ENCODE measurements at regions not wholly inside any gene's neighbourhood (a gene's known extent, or its start where the extent isn't known, plus 50 kb on each side); places are given as distances from the start of the nearest gene placed in this dataset.

GRCh38 chr7:33760146-33760545, 145.2 kb upstream of the BMPER start:
- TF ChIP-seq, protein P1, sequence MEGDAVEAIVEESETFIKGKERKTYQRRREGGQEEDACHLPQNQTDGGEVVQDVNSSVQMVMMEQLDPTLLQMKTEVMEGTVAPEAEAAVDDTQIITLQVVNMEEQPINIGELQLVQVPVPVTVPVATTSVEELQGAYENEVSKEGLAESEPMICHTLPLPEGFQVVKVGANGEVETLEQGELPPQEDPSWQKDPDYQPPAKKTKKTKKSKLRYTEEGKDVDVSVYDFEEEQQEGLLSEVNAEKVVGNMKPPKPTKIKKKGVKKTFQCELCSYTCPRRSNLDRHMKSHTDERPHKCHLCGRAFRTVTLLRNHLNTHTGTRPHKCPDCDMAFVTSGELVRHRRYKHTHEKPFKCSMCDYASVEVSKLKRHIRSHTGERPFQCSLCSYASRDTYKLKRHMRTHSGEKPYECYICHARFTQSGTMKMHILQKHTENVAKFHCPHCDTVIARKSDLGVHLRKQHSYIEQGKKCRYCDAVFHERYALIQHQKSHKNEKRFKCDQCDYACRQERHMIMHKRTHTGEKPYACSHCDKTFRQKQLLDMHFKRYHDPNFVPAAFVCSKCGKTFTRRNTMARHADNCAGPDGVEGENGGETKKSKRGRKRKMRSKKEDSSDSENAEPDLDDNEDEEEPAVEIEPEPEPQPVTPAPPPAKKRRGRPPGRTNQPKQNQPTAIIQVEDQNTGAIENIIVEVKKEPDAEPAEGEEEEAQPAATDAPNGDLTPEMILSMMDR (IDR thresholded peaks at IDR 0.05): no peak
- intact Hi-C loops (cut with DNase I): no loop called here

GRCh38 chr7:33760834-33761233, 144.5 kb upstream of the BMPER start:
- Histone ChIP-seq H3K27me3 (no peaks in the 10 kb centered on the region), H3K4me1 (peaks cover 3 to 5% of the 10 kb centered on the region in 2 donors), H3K4me3 (no peak overlapping the region), H3K27ac (no peak overlapping the region), H3K9me3 (no peaks in the 10 kb centered on the region), H3K36me3 (no peaks in the 10 kb centered on the region)
- intact Hi-C loops (cut with DNase I): no loop called here
- no peak for DNase-seq (ENCODE audit: low spot score in 2 of 2)
- TF ChIP-seq, protein P1 (IDR thresholded peaks at IDR 0.05): no peak

More at GRCh38 chr7:33760146-33760545, 145.2 kb upstream of the BMPER start:
- H3K4me1 ChIP-seq: peaks cover 3 to 5% of the 10 kb centered on the region in 2 donors
- H3K9me3 ChIP-seq: no peaks in the 10 kb centered on the region
- H3K36me3 ChIP-seq: no peaks in the 10 kb centered on the region
- DNase-seq (ENCODE audit: low spot score in 2 of 2): no peak
- no peak overlapping the region for H3K4me3 ChIP-seq
- no peaks in the 10 kb centered on the region for H3K27me3 ChIP-seq
- no peak overlapping the region for H3K27ac ChIP-seq

- Histone ChIP-seq H3K4me3 (no peak overlapping the region), H3K27me3 (no peaks in the 10 kb centered on the region), H3K36me3 (no peaks in the 10 kb centered on the region), H3K4me1 (peaks cover 3 to 5% of the 10 kb centered on the region in 2 donors), H3K27ac (no peak overlapping the region), H3K9me3 (no peaks in the 10 kb centered on the region)
- DNase-seq (ENCODE audit: low spot score in 2 of 2): no peak
- intact Hi-C loops (cut with DNase I): no loop called here
- TF ChIP-seq, protein P1 (IDR thresholded peaks at IDR 0.05): no peak
Measured at GRCh38 chr7:33761449-33762080, 143.8 kb upstream of the BMPER start.

- DNase-seq (ENCODE audit: low spot score in 2 of 2): no peak
- Histone ChIP-seq H3K36me3 (no peaks in the 10 kb centered on the region), H3K9me3 (no peaks in the 10 kb centered on the region), H3K27ac (no peak overlapping the region), H3K4me1 (peaks cover under 1 to 5% of the 10 kb centered on the region in 2 donors), H3K4me3 (no peak overlapping the region), H3K27me3 (no peaks in the 10 kb centered on the region)
- intact Hi-C loops (cut with DNase I): no loop called here
- TF ChIP-seq, protein P1 (IDR thresholded peaks at IDR 0.05): no peak
Measured at GRCh38 chr7:33762151-33762910, 143.0 kb upstream of the BMPER start.

DNA sequence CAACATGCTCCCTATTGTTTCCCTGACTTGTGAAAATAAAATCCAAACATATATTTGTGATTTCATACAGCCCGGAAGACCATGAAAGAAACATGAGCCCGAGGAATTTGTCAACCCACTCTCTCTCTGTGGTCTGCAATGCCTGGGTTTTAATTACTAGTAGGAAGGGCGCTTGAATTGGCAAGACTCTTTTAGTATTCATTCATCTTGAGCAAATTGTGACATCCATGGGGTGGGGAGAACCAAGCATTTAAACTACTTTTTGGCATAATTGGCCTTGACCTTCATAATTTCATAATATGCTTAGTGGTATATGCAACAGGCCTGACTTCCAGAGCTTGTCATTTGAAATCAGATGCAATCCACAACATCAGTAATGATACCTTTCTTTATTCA, 142.4 kb upstream of the BMPER start:
- TF ChIP-seq, protein P1 (IDR thresholded peaks at IDR 0.05): no peak
- intact Hi-C loops (cut with DNase I): no loop called here

More for the DNA sequence above, 142.4 kb upstream of the BMPER start:
- H3K36me3 ChIP-seq: no peaks in the 10 kb centered on the region
- H3K9me3 ChIP-seq: no peaks in the 10 kb centered on the region
- H3K4me3 ChIP-seq: no peak overlapping the region
- no peak overlapping the region for H3K27ac ChIP-seq
- no peaks in the 10 kb centered on the region for H3K27me3 ChIP-seq
- H3K4me1 ChIP-seq: peaks cover 0 to 5% of the 10 kb centered on the region in 2 donors
- no peak for DNase-seq (ENCODE audit: low spot score in 2 of 2)
